Left kidney (tissue), 1 donor: ENCODE measurements at regions not wholly inside any gene's neighbourhood (a gene's known extent, or its start where the extent isn't known, plus 50 kb on each side); places are given as distances from the start of the nearest gene placed in this dataset.

Source experiments
- DNase-seq: peaks from one replicate; pipeline ENCODE4 v3.0.0-alpha.2; 2013

GRCh38 chr3:180829409-180830405 lies 82.8 kb upstream of the FXR1 start:
- no peak for DNase-seq

GRCh38 chr3:180835501-180835900 lies 77.0 kb upstream of the FXR1 start:
- DNase-seq, result no peak

GRCh38 chr3:180836766-180837165 lies 75.7 kb upstream of the FXR1 start:
- no peak for DNase-seq

- no peak for DNase-seq
Measured at GRCh38 chr3:180854887-180855286, 57.6 kb upstream of the FXR1 start.

GRCh38 chr3:180855364-180855763 lies 57.1 kb upstream of the FXR1 start:
- no peak for DNase-seq

- DNase-seq, result no peak
Measured at GRCh38 chr3:180855956-180856355, 56.5 kb upstream of the FXR1 start.

- no peak for DNase-seq
Measured at GRCh38 chr3:180860180-180860858, 52.2 kb upstream of the FXR1 start.
